ENCODE measurements at regions not wholly inside any gene's neighbourhood (a gene's known extent, or its start where the extent isn't known, plus 50 kb on each side); places are given as distances from the start of the nearest gene placed in this dataset.

- no peak for TF ChIP-seq EP300 (IDR thresholded peaks at IDR 0.05)
- no peak for TF ChIP-seq POLR2A (IDR thresholded peaks at IDR 0.05)
- TF ChIP-seq, protein P1, sequence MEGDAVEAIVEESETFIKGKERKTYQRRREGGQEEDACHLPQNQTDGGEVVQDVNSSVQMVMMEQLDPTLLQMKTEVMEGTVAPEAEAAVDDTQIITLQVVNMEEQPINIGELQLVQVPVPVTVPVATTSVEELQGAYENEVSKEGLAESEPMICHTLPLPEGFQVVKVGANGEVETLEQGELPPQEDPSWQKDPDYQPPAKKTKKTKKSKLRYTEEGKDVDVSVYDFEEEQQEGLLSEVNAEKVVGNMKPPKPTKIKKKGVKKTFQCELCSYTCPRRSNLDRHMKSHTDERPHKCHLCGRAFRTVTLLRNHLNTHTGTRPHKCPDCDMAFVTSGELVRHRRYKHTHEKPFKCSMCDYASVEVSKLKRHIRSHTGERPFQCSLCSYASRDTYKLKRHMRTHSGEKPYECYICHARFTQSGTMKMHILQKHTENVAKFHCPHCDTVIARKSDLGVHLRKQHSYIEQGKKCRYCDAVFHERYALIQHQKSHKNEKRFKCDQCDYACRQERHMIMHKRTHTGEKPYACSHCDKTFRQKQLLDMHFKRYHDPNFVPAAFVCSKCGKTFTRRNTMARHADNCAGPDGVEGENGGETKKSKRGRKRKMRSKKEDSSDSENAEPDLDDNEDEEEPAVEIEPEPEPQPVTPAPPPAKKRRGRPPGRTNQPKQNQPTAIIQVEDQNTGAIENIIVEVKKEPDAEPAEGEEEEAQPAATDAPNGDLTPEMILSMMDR (IDR thresholded peaks at IDR 0.05): no peak
Observed at GRCh38 chr15:49737127-49737526, 116.3 kb downstream of the DTWD1 start.

All from ovary (tissue), 3 donors.